ENCODE measurements at regions not wholly inside any gene's neighbourhood (a gene's known extent, or its start where the extent isn't known, plus 50 kb on each side); places are given as distances from the start of the nearest gene placed in this dataset.

- no peak for DNase-seq
Observed at GRCh38 chr10:124240839-124241291, 147.5 kb upstream of the CHST15 start.

DNA sequence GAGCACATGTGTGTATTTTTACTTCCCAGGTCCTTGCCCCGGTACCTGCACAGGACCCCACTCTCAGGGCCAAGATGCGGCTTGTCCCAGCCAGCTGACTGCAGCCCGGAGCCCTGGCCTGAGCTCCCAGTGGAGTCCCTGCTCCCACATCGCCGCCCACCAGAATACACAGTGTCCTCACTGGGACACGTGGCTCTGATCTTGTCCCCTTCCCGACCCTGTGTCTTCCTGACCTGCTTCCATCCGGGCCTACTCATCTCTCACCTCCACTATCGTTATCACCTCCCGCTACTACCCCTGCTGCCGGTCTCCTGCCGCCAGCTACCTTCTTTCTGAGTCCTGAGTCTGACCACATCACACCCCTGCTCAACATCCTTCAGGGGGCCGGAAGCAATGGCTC is 146.3 kb upstream of the CHST15 start:
- no peak for DNase-seq

DNA sequence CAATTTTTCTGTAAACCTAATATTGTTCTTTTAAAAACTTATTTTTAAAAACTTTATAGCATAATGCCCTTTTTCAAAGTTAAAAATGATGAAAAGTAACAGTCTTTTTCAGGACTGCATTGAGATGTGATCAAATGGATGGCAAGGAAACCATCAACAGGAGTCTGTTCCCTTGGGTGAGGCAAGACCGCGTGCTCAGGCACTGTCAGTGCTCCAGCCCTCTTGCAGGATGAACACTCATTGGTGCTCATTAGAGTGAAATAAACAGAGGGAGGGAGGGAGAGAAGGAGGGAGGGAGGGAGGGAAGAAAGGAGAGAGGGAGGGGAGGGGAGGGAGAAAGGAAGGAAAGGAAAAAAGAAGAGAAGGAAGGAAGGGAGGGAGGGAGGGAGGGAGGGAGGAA is 145.7 kb upstream of the CHST15 start:
- no peak for DNase-seq

- DNase-seq: no peak
Observed at GRCh38 chr10:124238367-124238766, 145.0 kb upstream of the CHST15 start.

GRCh38 chr10:124237282-124237961 is 144.0 kb upstream of the CHST15 start:
- no peak for DNase-seq

- DNase-seq: no peak
Observed at GRCh38 chr10:124236816-124237215, 143.4 kb upstream of the CHST15 start.

GRCh38 chr10:124236136-124236535 is 142.7 kb upstream of the CHST15 start:
- DNase-seq: no peak

DNA sequence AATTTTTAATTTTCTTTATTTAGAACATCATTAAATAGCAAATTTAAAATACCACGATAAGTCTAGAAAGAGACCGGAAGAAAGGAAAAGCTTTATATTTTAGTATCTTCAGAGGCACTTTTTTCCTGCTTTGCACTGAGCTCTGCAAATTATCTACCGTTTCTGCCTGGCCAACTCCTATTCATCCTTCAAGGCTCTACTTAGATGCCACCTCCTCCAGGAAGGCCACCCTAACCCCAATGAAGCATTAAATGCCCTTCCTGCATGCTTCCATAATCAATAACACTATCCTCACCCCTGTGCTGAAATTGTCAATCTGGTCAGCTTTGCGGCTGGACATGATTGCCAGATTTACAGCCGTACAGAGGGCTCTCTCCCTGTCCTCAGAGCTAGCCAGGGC is 141.8 kb upstream of the CHST15 start:
- no peak for DNase-seq

- no peak for DNase-seq
Observed at GRCh38 chr10:124233546-124234138, 140.2 kb upstream of the CHST15 start.

DNA sequence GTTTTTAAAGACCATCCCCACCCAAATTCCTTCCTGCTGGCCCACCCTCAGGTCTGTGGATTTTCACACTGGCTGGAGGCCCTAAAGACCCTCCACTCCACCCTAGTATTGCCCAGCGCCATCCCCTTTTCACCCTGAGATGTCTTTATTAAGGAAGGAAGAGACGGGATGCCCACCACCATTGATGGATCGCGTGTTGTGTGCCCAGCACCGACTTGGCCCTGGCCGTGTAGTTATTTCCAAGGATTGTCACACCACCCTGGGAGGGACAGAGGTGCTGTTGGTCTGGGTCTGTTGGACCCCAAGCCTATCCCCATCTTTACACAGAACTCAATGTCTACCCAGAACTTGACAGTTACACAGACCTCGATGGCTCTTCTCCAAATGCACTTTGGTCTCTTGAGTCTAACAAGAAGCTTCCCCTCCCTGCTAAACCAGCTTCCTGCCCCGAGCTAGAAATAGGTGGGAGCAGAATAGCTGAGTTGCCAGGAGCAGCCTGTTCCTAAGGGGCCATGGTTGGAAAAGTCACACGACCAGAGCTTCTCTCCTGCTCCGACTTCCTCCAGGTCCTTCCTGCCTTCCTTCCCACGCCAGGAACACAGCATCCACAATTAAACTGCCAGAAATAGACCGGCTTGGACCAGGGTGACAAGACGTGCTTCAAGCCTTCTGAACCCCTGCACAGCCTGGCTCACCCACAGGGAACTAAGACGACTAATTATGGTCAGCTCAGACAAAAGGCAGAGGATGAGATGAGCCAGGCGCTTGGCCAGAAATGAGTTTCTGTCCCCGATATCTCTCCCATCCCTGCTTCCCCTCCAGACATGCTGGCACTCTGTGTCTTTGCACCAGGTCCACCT is 139.5 kb upstream of the CHST15 start:
- no peak for DNase-seq

DNA sequence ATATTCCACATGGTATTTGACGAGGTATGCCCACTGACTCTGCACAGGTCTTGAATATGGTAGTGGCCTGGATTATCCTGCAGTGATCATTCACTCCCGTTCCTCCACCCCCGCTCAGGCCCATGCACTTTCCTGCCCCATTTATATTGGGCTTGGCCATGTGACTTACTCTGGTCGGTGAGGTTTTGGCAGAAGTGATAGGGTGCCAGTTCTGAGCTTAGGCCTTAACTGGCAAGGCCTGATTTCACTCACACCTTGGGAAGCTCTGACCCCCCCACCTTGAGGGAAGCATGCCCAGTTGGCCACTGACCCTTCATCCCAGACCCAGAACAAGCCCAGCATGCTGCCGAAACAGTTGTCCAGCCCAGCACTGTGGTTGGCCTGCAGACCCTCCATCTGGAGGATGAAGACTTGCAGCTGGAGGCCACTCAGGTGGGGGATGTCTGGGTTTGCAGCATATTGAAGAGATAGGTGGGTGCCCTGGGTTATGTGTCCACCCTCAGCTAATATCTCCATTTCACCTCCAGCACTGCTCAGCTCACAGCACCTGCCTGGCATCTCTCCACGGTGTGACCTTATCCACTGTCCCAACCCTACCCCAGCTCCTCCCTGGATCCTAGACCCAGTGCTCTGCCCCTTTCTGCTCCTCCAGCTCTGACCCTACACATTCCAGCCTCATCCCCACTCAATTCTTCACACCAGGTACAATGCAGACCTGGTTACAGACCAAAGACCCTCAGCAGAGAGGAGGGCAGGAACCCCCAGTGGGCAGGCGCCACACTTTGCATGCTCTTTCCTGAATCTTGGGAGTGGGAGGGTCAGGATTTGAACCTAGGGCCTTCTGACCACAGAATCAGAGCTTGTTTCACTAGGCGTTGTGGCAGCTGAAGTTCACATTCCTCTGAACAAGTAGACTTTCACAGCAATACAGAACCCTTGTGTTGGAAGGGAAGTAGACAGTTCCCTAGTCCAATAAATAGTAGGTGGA is 138.1 kb upstream of the CHST15 start:
- peak; percentile 69 for DNase-seq

DNA sequence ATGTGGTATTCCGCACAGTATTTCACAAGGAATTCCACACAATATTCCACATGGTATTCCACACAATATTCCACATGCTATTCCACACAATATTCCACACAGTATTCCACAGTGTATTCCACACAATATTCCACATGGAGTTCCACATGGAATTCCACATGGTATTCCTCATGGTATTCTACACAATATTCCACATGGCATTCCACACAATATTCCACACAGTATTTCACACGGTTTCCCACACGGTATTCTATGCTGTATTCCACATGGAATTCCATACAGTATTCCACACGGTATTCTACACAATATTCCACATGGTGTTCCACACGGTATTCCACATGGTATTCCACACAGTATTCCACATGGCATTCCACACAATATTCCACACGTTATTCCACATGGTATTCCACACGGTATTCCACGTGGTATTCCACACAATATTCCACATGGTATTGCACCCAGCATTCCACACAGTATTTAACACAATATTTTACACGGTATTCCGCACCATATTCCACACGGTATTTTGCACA is 137.3 kb upstream of the CHST15 start:
- DNase-seq: no peak

DNA sequence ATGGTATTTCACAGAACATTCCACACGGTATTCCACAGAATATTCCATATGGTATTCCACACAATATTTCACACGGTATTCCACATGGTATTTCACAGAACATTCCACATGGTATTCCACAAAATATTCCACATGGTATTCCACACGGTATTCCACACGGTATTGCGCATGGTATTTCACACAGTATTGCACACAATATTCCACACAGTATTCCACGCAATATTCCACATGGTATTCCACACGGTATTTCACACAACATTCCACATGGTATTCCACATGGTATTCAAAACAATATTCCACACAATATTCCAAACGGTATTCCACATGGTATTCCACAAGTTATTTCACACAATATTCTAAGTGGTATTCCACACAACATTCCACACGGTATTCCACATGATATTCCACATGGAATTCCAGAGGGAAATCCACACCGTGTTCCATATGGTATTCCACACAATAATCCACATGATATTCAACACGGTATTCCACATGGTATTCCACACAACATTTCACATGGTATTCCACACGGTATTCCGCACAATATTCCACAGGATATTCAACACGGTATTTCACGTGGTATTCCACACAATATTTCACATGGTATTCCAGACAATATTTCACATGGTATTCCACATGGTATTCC is 136.7 kb upstream of the CHST15 start:
- no peak for DNase-seq

DNA sequence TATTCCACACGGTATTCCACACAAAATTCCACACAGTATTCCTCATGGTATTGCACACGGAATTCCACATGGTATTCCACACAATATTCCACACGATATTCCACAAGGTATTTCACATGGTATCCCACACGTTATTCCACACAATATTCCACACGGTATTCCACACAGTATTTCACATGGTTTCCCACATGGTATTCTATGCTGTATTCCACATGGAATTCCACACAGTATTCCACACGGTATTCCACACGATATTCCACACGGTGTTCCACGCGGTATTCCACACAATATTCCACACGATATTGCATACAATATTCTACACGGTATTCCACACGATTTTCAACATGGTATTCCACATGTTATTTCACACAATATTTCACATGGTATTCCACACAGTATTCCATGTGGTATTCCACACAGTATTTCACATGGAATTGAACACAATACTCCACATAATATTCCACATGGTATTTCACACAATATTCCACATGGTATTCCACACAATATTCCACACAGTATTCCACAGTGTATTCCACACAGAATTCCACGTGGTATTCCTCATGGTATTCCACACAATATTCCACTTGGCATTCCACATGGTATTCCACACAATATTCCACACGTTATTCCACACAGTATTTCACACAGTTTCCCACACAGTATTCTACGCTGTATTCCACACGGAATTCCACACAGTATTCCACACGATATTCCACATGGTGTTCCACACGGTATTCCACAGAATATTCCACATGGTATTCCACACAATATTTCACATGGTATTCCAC is 136.0 kb upstream of the CHST15 start:
- no peak for DNase-seq

DNA sequence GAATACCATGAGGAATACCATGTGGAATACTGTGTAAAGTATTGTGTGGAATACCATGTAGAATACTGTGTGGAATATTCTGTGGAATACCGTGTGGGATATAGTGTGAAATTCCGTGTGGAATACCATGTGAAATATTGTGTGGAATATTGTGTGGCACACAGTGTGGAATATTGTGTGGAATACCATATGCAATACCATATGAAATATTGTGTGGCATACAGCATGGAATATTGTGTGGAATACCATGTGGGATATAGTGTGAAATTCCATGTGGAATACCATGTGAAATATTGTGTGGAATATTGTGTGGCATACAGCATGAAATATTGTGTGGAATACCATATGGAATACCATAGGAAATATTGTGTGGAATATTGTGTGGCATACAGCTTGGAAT is 135.1 kb upstream of the CHST15 start:
- no peak for DNase-seq

- no peak for DNase-seq
Observed at GRCh38 chr10:124227988-124228387, 134.6 kb upstream of the CHST15 start.

DNA sequence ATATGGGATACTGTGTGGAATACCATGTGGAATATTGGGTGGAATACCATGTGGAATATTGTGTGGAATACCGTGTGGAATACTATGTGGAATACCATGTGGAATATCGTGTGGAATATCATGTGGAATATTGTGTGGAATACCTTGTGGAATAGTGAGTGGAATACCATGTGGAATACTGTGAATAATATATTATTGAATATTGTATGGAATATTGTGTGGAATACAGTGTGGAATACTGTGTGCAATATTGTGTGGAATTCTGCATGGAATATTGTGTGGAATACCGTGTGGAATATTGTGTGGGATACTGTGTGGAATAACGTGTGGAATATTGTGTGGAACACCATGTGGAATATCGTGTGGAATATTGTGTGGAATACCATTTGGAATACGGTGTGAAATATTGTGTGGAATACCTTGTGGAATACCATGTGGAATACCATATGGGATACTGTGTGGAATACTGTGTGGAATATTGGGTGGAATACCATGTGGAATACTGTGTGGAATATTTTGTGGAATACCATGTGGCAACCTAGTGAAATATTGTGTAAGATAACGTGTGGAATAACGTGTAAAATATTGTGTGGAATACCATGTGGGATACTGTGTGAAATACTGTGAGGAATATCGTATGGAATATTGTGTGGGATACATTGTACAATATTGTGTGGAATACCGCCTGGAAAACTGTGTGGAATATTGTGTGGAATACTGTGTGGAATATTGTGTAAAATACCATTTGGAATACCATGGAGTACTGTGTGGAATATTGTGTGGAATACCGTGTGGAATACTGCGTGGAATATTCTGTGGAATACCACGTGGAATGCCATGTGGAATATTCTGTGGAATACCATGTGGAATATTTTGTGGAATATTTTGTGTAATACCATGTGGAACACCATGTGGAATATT is 133.9 kb upstream of the CHST15 start:
- no peak for DNase-seq

DNA sequence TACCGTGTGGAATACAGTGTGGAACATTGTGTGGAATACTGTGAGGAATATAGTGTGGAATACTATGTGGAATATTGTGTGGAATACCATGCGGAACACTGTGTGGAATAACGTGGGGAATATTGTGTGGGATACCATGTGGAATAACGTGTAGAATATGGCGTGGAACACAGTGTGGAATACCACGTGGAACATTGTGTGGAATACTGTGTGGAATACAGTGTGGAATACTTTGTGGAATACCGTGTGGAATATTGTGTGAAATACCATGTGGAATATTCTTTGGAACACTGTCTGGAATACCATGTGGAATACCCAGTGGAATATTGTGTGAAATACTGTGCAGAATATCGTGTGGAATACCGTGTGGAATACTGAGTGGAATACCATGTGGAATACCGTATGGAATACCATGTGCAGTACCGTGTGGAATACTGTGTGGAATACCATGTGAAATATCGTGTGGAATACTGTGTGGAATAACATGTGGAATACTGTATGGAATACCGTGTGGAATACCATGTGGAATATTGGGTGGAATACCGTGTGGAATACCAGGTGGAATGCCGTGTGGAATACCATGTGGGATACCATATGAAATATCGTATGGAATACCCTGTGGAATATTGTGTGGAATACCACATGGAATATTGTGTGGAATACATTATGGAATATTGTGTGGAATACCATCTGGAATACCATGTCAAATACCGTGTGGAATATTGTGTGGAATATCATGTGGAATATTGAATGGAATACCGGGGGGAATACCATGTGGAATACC is 133.1 kb upstream of the CHST15 start:
- no peak for DNase-seq
